ENCODE measurements at regions not wholly inside any gene's neighbourhood (a gene's known extent, or its start where the extent isn't known, plus 50 kb on each side); places are given as distances from the start of the nearest gene placed in this dataset.
A peak's percentile ranks its signal among the peaks of the same experiment; 100 is the strongest.

- DNase-seq = peak; percentile 76
These were observed 100.7 kb upstream of the FAM9C start for GRCh38 chrX:13144927-13145655.

DNA sequence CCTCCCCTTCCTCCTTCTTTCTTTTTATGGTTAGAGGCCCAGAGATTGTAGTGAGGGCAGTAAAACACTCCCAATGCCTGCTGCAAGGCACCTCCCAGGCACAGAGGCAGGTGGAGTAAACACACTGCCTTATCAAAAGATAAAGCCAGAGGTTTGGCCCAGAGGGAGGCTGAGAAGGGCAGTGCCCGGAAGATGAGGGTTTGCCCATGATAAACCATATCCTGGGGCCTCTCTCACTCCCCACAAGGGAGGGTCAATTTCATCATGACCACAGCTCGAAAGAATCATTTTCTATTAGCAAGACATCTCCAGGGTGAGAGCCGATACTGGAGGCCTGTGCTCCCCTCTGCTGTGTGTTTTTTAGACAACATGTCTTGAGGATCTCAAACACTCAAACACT, 98.5 kb upstream of the FAM9C start:
- DNase-seq = no peak

GRCh38 chrX:13140007-13140406, 95.6 kb upstream of the FAM9C start:
- DNase-seq = no peak

DNA sequence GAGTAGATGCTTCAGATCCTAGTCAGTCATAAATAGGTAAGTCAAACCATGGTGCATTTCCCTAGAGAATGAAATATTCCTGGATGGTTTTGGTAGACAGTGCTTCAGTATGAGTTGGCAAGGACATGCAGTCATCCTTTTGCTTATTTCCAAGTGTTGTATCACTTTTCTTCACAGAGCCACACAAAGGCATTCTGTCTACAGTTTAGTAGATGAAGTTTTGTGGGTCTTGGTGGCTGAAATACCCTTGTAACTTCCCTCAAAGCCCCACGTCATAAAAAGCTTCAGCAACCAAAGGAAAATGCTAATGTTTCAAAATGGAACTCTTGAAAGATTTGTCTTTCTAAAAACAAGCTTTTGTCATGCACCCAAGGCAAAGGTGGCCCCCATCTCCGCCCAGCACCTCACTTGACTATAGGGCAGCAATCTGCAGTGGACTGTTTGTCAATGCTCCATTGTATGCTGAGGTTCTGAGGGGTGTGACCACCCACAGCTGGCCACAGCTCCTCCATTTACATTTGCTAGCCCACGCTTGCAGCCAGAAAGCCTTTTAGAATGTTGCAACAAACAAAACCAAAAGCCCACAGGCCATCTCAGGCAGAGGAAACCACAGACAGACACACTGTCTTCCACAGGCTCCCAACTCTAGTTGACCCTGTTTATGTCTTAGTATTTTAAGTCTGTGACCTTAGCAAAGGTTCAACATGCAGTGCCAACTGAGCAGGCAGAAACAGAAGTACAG, 87.1 kb upstream of the FAM9C start:
- DNase-seq = no peak

- no peak for DNase-seq
These were observed 86.4 kb upstream of the FAM9C start for GRCh38 chrX:13130816-13131215.

- peak; percentile 46 for DNase-seq
These were observed 83.7 kb upstream of the FAM9C start for GRCh38 chrX:13128104-13128503.

DNA sequence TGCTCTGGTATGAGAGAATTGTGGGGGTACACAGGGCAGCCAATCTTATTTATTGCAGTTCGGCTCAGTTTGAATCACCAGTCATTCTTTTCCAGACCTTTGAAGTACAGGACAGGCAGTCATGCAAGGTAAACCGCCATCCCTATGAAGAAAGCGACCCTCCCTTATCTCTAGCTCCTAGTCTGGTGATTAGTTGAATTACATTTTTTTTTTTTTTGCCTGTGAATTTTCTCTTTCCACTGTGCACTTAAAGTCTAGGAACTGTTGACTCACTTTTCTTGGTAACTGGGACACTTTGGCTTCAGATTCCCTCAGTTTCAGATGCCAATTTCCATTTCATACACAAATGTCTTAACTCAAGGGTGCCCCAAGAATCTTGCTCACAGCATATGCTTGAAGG, 82.4 kb upstream of the FAM9C start:
- no peak for DNase-seq

DNA sequence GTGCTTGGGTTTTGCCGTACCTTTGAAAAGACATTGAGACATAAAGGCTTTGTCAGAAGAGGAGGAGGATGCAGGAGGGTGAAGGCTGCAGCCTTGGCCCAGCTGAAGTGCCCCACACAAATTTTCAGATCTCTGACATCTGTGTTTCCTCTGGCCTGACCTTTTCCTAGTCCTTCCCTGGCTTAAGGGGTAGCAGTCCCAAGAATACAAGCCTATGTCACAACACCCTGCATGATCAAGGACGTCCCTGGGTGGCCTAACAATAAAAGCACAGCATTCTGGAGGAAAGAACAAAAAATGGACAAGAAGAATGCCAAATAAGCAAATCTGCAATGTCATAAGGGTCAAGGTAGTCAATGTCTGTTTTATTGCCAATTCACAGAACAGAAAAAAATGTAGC, 80.8 kb upstream of the FAM9C start:
- DNase-seq = no peak

DNA sequence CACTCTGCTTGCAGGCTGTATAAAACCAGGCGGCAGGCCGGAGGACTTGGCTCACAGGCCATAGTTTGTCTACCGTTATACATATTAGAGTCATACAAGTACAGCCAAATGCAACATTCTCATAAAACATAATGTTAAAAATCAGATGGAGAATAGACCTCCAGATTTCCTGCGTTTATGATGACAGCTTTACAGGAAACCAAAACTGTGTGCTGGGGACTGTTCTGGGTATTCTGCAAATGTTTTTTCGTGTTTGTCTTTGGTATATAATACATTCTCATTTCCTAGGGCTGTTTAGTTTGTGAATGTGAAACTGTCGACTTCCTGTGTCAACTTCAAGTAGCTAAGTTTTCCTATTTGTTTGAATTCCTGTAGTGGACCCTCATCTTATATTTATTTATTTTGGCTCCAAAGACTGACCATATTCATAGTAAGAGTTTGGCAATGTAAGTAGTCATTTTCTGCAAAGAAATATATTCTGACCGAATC, 79.5 kb upstream of the FAM9C start:
- DNase-seq = peak; percentile 81

DNA sequence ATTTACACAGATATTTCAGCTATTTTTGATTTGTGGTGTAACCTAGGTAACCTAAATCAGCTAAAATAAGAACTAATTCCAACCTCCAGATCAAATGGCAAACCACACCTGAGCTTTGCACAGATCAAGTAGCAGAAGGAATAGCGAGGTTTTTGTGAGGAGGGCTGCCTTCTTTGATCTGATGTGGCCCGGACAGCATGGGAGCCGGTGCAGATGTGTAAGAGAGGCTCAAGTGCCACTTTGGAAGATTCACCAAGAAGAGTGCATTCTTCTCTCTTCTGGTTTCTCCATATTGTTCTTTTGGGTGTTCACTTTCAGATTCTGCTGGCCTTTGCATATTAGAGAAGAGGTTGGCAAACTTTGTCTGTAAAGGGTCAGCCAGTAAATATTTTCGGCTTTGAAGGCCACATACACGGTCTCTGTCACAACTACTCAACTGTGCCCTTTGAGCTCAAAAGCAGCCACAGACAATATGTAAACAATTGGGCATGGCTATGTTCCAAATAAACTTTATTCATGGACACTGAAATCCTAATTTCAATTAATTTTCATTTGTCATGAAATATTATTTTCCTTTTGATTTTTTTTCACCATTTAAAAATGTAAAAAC, 78.9 kb upstream of the FAM9C start:
- no peak for DNase-seq

GRCh38 chrX:13121020-13121555, 76.7 kb upstream of the FAM9C start:
- DNase-seq = no peak

GRCh38 chrX:13120017-13120416, 75.6 kb upstream of the FAM9C start:
- no peak for DNase-seq

DNA sequence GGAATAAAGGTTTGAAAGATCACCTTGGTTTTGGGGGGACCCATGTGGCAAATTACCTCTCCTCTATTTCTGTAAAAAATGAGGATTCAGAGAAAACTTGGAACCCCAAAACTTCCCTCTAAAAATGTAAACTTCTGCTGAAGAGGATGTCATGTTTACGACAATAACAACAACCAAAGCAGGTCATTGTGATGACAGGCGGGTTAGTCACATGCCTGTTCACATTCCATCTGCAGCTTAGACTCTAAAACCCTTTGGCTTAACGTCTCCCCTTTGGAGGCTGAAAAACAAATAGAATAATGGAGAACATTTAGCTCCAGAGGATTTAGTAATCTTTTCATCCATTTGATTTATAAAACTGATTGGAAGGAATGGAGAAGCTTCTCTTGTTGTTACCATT, 75.0 kb upstream of the FAM9C start:
- DNase-seq = peak; percentile 40

GRCh38 chrX:13115146-13115855, 70.9 kb upstream of the FAM9C start:
- DNase-seq = no peak

DNA sequence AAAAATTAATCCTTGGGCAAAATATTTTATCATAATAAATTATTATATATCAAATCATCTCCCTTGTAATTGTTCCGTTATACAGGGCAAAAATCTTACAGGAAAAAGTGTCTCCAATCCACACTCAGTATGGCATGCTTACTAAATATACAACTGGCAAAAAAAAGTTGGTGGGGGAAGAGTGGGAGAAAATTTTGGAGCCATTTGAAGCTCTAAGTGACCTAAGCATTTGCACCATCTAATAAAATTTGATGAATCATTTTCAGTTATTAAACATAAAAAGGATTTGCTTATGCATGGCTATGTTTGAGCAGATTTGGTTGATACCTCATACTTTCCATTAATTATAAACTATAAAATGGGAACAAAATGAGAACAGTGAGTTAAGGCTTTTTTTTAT, 68.1 kb upstream of the FAM9C start:
- no peak for DNase-seq

DNA sequence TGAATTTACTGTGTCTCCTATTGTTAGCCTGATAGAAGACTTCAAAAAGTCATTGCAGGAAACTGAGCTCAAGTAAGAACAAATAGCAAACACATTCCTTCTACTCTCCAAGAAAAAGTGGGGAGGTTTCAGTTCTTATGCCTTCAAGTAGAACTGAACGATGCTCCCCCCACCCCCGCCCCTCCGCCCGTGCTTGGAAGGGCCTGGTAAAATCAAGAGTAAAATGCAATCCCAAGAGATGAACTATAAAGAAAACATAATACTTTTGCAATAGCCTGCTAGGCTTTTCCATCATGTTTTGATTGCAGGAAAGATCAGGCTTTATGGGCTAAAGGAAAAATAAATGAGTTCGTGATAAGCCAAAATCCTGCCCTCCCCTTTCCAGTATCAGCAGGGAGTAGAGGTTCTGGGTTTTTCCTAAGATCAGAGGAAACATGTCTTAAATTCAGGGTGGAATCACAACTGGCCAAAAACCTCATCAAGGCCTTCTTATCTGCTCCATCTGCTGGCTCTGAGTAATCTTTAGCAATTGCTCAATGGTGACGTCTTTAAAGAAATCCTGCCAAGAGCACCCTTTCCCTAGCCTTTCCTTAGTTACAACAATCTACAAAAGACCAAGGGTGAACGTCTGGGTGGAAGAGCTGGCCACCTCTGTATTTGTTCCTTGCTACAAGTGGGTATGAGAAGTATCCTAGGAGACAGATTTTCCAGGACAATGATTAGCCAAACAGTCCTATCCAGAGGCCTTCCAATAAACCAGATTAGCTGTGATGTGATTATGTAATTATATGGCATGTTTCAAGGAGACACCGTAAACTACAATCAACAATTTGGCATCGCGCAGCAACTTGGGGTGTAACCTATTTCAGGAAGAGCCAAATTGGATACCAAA, 66.3 kb upstream of the FAM9C start:
- peak; percentile 91 for DNase-seq

DNA sequence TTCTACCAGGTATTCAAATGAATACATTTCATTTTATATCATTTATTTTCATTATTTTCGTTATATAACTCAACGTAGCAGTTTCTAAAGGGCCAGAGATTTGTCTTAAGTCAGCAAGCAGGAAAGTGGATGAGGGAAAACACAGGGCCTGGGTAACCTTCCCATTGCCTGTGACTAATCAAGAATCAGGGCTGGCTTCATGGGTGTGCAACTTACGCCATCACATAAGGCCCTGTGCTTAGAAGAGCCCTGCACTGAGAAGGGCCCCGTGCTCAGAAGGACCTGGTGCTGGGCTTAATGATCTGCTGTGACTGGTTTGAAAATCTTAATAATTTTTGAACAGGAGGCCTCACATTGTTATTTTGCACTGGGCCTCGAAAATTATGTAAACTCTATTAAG, 65.4 kb upstream of the FAM9C start:
- DNase-seq = peak; percentile 40

- no peak for DNase-seq
These were observed 59.5 kb upstream of the FAM9C start for GRCh38 chrX:13103914-13104274.

DNA sequence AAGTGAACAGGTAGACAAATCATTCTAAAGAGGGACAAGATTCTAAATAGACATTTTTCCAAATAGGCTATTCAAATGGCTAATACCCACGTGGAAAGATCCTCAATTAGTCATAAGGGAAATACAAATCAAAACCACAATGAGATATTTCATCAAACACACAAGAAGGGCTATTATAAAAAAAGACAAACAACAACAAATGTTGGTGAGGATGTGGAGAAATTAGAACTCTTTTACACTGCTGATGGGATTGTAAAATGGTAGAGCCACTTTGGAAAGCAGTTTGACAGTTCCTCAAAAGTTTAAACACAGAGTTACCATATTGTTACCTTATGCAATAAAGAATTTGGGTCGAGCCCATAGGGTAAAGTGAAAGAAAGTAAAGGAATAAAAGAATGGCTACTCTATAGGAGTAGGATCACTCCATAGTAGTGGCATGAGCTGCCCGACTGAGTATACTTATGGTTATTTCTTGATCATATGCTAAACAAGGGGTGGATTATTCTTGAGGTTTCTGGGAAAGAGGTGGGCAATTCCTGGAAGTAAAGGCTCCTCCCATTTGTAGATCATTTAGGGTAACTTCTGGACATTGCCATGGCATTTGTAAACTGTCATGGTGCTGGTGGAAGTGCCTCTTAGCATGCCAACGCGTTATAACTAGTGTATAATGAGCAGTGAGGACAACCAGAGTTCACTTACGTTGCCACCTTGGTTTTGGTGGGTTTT, 58.9 kb upstream of the FAM9C start:
- DNase-seq = no peak

DNA sequence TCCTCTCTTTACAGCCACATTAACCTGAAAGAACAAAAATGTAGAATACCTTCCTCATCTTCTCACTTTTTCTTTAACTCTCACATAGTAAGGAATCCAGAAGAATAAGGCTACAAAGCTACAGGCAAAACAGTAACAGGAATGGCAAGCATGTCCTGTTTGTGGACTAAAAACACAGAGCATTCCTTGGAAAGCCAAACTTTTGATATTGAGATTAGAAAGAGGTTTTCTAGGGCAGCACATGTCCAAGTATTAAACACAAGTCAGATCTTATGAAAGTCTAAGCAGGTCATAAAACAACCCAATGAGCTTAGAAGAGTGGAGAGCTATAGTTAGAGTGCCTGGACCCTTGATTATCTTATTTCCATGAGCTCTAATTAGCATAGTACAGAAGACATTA, 58.2 kb upstream of the FAM9C start:
- no peak for DNase-seq

DNA sequence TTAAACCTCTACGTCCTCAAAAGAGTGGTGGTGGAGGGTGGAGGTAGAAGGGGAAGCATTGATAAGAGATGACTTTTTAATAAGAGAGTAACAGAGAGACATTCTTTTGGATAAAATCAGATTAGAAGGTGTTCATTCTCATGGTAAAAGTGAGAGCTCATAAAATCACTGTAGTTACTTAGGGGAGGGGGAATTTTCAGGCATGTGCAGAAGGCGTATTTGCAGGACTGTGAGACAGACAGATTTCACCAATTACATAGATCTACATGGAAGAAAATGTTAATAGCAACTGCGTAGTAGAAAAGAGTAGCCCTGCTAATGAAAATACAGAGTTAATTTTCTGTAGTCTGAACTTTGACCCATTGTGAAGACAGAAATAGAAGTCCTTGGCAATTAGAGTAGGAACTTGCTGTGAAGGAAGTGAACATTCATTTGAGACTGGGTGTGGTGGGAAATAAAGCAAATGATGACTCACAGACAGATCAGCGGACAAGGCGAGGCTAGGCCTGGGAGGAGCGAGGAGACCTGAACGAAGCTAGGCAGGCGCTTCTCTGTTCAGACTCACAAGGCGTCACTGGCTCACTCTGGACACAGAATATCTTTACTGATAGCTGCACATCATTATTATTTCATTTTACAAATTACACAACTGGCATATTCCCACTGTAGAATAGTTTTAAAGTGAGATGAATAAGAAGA, 57.2 kb upstream of the FAM9C start:
- peak; percentile 81 for DNase-seq

Measured in fibroblast of skin of right biceps (primary cell).